Kidney epithelial cell (primary cell): ENCODE measurements at regions not wholly inside any gene's neighbourhood (a gene's known extent, or its start where the extent isn't known, plus 50 kb on each side); places are given as distances from the start of the nearest gene placed in this dataset.

ENCODE experiments used
- DNase-seq: peaks from one replicate; pipeline ENCODE4 v3.0.0-alpha.2; 2010; ENCODE audit warnings: low read depth
- H3K27me3 ChIP-seq: 2 replicates; pipeline ENCODE4 v1.6.0; 2011; ENCODE audit warnings: low read length; ENCODE audit not compliant: control insufficient read depth, insufficient read depth
- H3K36me3 ChIP-seq: 2 replicates; pipeline ENCODE4 v1.5.1; 2011; ENCODE audit warnings: low read length; ENCODE audit not compliant: control insufficient read depth, insufficient read depth
- H3K4me3 ChIP-seq: 2 replicates; pipeline ENCODE4 v1.5.1; 2011; ENCODE audit warnings: low read depth, mild to moderate bottlenecking, control low read depth, low read length
- CTCF ChIP-seq: IDR thresholded peaks from 2 replicates; pipeline ENCODE4 v1.5.1; 2011; ENCODE audit warnings: mild to moderate bottlenecking, moderate library complexity, low read length, control low read depth, inconsistent platforms; ENCODE audit not compliant: insufficient read depth, poor library complexity, severe bottlenecking

GRCh38 chr9:108245331-108245730 is 610.5 kb downstream of the ACTL7B start:
- no peaks in the 10 kb centered on the region for H3K27me3 ChIP-seq
- no peaks in the 10 kb centered on the region for H3K36me3 ChIP-seq
- no peak for DNase-seq
- TF ChIP-seq CTCF: no peak
- no peak overlapping the region for H3K4me3 ChIP-seq

- Histone ChIP-seq H3K27me3 (no peaks in the 10 kb centered on the region), H3K36me3 (no peaks in the 10 kb centered on the region), H3K4me3 (no peak overlapping the region)
- no peak for DNase-seq
- TF ChIP-seq CTCF: no peak
These were observed 611.1 kb downstream of the ACTL7B start for GRCh38 chr9:108244686-108245085.

- no peak for TF ChIP-seq CTCF
- H3K4me3 ChIP-seq: no peak overlapping the region
- no peak for DNase-seq
- no peaks in the 10 kb centered on the region for H3K27me3 ChIP-seq
- H3K36me3 ChIP-seq: no peaks in the 10 kb centered on the region
These were observed 614.3 kb downstream of the ACTL7B start for GRCh38 chr9:108241384-108242073.

DNA sequence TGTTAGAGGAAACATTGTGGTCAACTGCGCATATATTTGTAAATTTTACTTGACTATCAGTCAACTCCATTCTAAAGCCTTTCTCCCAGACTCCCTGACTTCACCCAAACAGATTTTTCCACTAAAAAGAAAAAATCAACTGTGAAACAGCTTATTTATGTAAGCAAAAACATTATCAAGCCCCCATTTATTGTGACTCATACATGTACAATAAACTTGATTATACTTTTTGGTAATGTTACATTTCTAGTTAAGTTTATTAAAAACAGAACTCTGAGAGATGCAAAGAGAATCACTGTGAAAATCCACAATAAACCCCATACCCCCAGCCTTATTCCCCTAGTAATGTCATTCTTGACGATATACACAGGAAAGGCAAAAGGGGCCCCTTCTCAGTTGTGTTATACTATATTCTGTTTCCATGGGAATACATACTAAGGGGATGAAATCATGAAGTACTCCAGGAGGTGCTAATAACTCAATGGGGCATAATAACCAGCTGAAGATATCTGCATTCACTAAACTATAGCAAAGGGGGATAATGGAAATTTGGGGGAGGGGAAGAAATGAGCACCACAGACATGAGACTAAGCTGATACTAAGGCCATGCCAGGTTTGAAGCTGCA is 616.0 kb downstream of the ACTL7B start:
- H3K4me3 ChIP-seq: no peak overlapping the region
- no peaks in the 10 kb centered on the region for H3K36me3 ChIP-seq
- H3K27me3 ChIP-seq: no peaks in the 10 kb centered on the region
- no peak for DNase-seq
- no peak for TF ChIP-seq CTCF

- H3K36me3 ChIP-seq: no peaks in the 10 kb centered on the region
- no peaks in the 10 kb centered on the region for H3K27me3 ChIP-seq
- no peak for DNase-seq
- no peak overlapping the region for H3K4me3 ChIP-seq
- no peak for TF ChIP-seq CTCF
These were observed 620.2 kb downstream of the ACTL7B start for GRCh38 chr9:108235609-108236008.

DNA sequence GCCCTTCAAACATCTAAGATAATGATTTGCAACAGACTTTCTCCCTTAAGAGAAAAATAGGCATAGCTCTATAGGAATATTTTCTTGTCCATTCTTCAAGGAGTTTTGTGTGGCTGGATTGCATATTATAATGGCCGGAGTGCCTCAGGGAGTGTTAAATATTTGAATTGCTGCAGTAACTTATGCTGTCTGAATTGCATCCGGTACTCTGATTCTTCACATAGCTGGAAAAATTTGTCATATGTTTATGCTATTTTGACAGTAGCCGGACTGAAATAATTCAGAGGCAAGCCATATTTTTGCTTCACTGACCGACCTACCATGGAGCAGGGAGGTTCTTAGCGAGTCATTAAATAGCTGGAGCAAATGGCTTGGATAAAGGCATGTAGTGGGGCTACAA is 621.0 kb downstream of the ACTL7B start:
- H3K4me3 ChIP-seq: no peak overlapping the region
- DNase-seq: no peak
- TF ChIP-seq CTCF: no peak

More for the DNA sequence above, 621.0 kb downstream of the ACTL7B start:
- Histone ChIP-seq H3K36me3 (no peaks in the 10 kb centered on the region), H3K27me3 (no peaks in the 10 kb centered on the region)
